HepG2 (cell line): ENCODE measurements at regions not wholly inside any gene's neighbourhood (a gene's known extent, or its start where the extent isn't known, plus 50 kb on each side); places are given as distances from the start of the nearest gene placed in this dataset.

Experiments used
- ELF1 ChIP-seq: sonication (generic); formaldehyde crosslinking; IDR thresholded peaks from 2 replicates; pipeline ENCODE4 v1.4.0; 2020; ENCODE audit warnings: missing genetic modification reagents
- ETV5 ChIP-seq: IDR thresholded peaks from 2 replicates; pipeline ENCODE4 v1.6.1; 2018; ENCODE audit warnings: missing biosample characterization, missing genetic modification reagents, inconsistent platforms, borderline replicate concordance
- NR2F1 ChIP-seq, 2 experiments: fragments of 450-650 bp in 1 of 2; formaldehyde crosslinking in 1 of 2; IDR thresholded peaks; 2 replicates each; pipeline versions ENCODE4 v1.5.0 to v1.6.1; 2016 to 2020; ENCODE audit warnings: mild to moderate bottlenecking in 1 of 2, missing compliant biosample characterization in 1 of 2, missing genetic modification reagents in 1 of 2, moderate library complexity in 1 of 2
- NR2F6 ChIP-seq, 2 experiments: IDR thresholded peaks; 2 replicates each; pipeline ENCODE4 v1.6.1; 2016; ENCODE audit warnings: antibody characterized with exemption in 1 of 2, mild to moderate bottlenecking in 1 of 2
- RERE ChIP-seq: IDR thresholded peaks from 2 replicates; pipeline ENCODE4 v1.6.1; 2016; ENCODE audit warnings: low read depth, missing genetic modification reagents, missing compliant biosample characterization
- REST ChIP-seq, 2 experiments: IDR thresholded peaks; 2 replicates each; pipeline ENCODE4 v1.6.1; 2011 to 2012; ENCODE audit warnings: low read length in 2 of 2, borderline replicate concordance in 1 of 2, low read depth in 1 of 2, mild to moderate bottlenecking in 1 of 2, moderate library complexity in 1 of 2
- SMYD3 ChIP-seq: sonication (generic); formaldehyde crosslinking; IDR thresholded peaks from 2 replicates; pipeline ENCODE4 v1.8.1; 2023; ENCODE audit warnings: mild to moderate bottlenecking, missing genetic modification reagents
- SOX5 ChIP-seq: IDR thresholded peaks from 2 replicates; pipeline ENCODE4 v1.6.1; 2016; ENCODE audit warnings: borderline replicate concordance
- STAG1 ChIP-seq: sonication (generic); formaldehyde crosslinking; IDR thresholded peaks from 2 replicates; pipeline ENCODE4 v1.4.0; 2020; ENCODE audit warnings: missing genetic modification reagents
- THYN1 ChIP-seq: sonication (generic); formaldehyde crosslinking; IDR thresholded peaks from 2 replicates; pipeline ENCODE4 v1.8.1; 2023; ENCODE audit warnings: low read depth, mild to moderate bottlenecking, moderate library complexity, missing genetic modification reagents, borderline replicate concordance
- TOPORS ChIP-seq: sonication (generic); formaldehyde crosslinking; IDR thresholded peaks from 2 replicates; pipeline ENCODE4 v1.8.0; 2023; ENCODE audit warnings: mild to moderate bottlenecking, missing genetic modification reagents
- ZNF124 ChIP-seq: sonication (generic); formaldehyde crosslinking; IDR thresholded peaks from 2 replicates; pipeline ENCODE4 v1.4.0; 2020; ENCODE audit warnings: missing genetic modification reagents
- ZNF644 ChIP-seq: IDR thresholded peaks from 2 replicates; pipeline ENCODE4 v1.6.1; 2016; ENCODE audit warnings: low read depth
- TF ChIP-seq, protein P1 (sequence below): sonication (generic); formaldehyde crosslinking; IDR thresholded peaks from 2 replicates; pipeline ENCODE4 v1.8.0; 2022; ENCODE audit warnings: missing genetic modification reagents, mild to moderate bottlenecking, moderate library complexity, borderline replicate concordance
- TF ChIP-seq, protein P2 (sequence below): sonication (generic); formaldehyde crosslinking; IDR thresholded peaks from 2 replicates; pipeline ENCODE4 v1.8.0; 2022; ENCODE audit warnings: mild to moderate bottlenecking, missing genetic modification reagents

DNA sequence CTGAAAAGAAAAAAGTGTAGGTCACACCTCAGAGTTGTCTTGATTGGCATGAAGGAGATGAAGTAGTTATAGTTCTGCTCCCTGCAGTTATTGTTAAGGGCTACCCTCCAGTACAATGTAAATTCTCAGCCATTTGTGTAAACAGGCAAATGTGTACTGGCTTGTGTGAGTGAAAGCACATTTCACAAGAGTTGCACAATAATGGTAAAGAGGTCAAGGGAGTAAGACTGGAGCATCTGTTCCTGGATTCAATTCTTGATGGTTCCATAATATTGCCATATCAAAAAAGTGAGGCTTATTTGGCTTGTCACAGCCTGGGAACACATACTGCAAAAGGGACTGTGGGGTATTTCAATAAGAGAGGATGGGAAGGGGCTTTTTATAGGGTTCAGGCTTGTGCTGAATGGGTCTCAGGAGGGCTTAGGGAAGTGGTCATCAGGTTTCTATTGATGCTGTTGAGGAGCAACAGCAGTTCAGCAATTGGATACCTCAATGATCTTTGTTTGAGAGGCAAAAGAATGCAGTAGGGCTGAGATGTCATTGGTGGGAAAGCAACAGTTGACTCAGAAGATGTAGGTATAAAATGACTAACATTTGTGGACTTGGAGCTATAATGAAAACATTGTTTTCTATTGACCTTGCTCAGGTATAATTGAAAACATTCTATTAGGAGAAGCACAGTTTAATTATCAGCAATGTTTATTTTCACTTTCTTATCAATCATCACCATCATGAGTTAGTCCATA, 402.6 kb downstream of the BCKDHB start (continued):
- TF ChIP-seq TOPORS (CRISPR knock-in tag), result 0 out of 2 replicates have a peak, but pooled peaks have one; percentile 49
- TF ChIP-seq NR2F1 (CRISPR knock-in tag; IDR thresholded peaks at IDR 0.05), result peak; percentile 94 to 99
- 0 out of 2 replicates have a peak, but pooled peaks have one; percentile 54 for TF ChIP-seq THYN1 (CRISPR knock-in tag)
- TF ChIP-seq RERE, result peak; percentile 62; the same call in 1 of the 2 replicates
- TF ChIP-seq ZNF644 (CRISPR knock-in tag), result peak; percentile 97
- peak; percentile 97 for TF ChIP-seq NR2F6 (IDR thresholded peaks at IDR 0.05)
- TF ChIP-seq NR2F6 (CRISPR knock-in tag; IDR thresholded peaks at IDR 0.05), result peak; percentile 98
- TF ChIP-seq, protein P1, sequence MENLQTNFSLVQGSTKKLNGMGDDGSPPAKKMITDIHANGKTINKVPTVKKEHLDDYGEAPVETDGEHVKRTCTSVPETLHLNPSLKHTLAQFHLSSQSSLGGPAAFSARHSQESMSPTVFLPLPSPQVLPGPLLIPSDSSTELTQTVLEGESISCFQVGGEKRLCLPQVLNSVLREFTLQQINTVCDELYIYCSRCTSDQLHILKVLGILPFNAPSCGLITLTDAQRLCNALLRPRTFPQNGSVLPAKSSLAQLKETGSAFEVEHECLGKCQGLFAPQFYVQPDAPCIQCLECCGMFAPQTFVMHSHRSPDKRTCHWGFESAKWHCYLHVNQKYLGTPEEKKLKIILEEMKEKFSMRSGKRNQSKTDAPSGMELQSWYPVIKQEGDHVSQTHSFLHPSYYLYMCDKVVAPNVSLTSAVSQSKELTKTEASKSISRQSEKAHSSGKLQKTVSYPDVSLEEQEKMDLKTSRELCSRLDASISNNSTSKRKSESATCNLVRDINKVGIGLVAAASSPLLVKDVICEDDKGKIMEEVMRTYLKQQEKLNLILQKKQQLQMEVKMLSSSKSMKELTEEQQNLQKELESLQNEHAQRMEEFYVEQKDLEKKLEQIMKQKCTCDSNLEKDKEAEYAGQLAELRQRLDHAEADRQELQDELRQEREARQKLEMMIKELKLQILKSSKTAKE (CRISPR knock-in tag), result peak; percentile 51; the same call in 1 of the 2 replicates
- TF ChIP-seq SOX5 (CRISPR knock-in tag), result peak; percentile 98
- TF ChIP-seq, protein P2, sequence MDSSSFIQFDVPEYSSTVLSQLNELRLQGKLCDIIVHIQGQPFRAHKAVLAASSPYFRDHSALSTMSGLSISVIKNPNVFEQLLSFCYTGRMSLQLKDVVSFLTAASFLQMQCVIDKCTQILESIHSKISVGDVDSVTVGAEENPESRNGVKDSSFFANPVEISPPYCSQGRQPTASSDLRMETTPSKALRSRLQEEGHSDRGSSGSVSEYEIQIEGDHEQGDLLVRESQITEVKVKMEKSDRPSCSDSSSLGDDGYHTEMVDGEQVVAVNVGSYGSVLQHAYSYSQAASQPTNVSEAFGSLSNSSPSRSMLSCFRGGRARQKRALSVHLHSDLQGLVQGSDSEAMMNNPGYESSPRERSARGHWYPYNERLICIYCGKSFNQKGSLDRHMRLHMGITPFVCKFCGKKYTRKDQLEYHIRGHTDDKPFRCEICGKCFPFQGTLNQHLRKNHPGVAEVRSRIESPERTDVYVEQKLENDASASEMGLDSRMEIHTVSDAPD (CRISPR knock-in tag), result peak; percentile 74; the same call in 1 of the 2 replicates
- TF ChIP-seq ETV5, result peak; percentile 22; the same call in 1 of the 2 replicates
- TF ChIP-seq STAG1 (CRISPR knock-in tag), result no peak
- peak; percentile 32; the same call in 1 of the 2 replicates for TF ChIP-seq ELF1 (CRISPR knock-in tag)
- TF ChIP-seq REST (IDR thresholded peaks at IDR 0.05; ENCODE audit: borderline replicate concordance in 1 of 2, low read depth in 1 of 2, low read length in 2 of 2), result peak in 1 of 2 experiments; percentile 54; a peak in 2 of 4 replicates
- peak; percentile 82; the same call in 1 of the 2 replicates for TF ChIP-seq ZNF124 (CRISPR knock-in tag)
- peak; percentile 71; the same call in 1 of the 2 replicates for TF ChIP-seq SMYD3 (CRISPR knock-in tag)
